Erythroblast (primary cell): ENCODE measurements at regions not wholly inside any gene's neighbourhood (a gene's known extent, or its start where the extent isn't known, plus 50 kb on each side); places are given as distances from the start of the nearest gene placed in this dataset.

Experiments used
- DNase-seq, 2 experiments: peaks; one replicate each; lab custom pipeline; 2025; lab: John Stamatoyannopoulos, UW
- GATA1 ChIP-seq: IDR thresholded peaks from 2 replicates; pipeline ENCODE4 v1.6.1; 2011; ENCODE audit warnings: low read depth, mild to moderate bottlenecking, control low read depth, low read length, moderate library complexity
- POLR2A ChIP-seq: IDR thresholded peaks from 2 replicates; pipeline ENCODE4 v1.6.1; 2011; ENCODE audit warnings: mild to moderate bottlenecking, low read length

DNA sequence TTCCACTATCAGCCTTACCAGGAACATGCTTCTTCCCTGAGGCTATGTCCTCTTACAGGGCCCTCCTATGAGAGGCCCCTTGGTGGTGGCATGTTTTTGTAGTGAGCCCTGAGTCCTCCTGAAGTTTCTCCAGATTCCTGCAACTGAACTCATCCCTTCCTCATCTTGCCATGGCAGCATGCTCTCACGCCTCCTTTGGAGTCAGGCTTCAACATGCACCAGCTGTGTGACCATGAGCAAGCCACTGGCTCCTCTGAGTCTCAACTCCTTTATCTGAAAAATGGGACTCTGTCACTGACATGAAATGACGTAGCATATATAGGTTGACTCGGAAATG is 216.3 kb upstream of the TLE3 start:
- no peak for DNase-seq
- TF ChIP-seq GATA1 (no peak), POLR2A (no peak)

DNA sequence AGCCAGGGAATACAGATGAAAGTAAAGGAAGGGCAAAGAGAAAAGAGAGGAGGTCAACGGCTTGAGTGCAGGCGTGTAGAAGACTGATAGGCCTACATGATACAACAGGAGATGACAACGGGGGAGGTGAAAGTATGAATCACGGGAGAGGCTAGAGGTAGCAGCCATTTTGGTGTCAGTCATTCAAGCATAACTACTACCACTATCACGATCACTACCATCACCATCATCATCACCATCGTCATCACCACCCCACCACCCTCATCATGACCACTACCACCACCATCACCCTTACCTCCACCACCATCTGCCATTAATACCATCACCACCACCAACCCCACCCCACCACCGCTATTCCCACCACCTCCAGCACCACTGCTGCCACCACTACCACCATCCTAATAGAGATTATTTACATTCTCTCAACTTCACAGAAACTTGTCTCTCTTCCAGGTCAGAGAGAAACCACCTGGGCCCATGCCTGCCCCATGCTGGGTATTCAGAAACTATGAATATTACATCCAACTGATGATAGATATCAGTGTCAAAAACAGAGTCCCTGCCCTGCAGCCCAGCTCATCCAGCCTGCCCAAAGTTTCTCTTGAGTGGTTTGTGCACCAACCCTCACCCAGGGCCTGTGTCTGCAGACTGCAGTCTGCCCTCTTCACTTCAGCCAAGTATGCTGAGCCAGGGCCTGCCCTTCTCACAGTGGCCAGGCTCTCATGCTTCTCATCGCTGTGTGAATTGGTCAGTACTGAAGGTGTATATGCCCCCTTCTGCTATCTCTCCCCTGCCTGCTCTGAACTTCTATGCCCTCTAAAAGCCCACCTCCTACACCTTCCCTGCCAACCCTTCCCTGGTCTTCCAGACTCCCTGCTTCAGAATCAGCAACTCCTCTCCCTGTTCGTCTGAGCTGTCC is 215.6 kb upstream of the TLE3 start:
- DNase-seq: no peak
- TF ChIP-seq POLR2A (no peak), GATA1 (no peak)

DNA sequence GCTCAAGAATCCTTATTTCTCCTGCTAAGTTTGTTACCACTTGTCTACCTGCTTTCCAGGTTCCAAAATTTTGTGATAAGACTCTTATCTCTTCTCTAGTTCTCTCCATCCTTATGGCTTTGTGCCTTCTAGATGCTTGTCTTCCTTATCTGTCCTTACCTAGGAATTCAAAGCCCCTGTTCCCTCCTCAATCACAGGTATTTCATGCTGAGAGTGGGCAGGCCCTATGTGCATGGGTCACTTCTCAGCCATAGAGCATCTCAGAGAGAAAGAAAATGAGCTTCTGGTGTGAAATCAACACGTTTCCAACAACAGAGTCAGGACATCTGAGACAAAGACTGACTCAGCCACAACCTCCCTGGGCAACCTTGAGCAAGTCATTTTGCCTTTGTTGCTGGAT is 214.1 kb upstream of the TLE3 start:
- no peak for TF ChIP-seq POLR2A
- no peak for TF ChIP-seq GATA1
- no peak for DNase-seq

DNA sequence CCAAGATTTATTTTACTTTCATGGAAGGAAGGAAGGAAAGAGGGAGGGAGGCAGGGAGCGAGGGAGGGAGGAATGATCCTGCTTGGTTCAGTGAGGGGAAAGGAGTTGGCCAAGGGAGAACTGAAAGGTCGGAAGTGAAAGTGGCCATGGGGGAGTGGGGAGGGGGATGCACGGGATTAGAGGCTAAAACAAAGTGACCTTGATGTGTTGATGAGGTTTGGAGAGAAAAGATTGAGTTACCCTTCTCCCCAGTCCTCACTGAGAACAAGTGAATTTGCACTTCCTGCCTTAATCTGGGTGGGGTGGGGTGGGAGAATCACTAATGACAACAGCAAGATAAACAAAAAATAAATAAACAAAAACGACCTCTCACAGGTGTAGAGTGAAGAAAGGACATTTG is 212.0 kb upstream of the TLE3 start:
- TF ChIP-seq GATA1 (no peak), POLR2A (no peak)
- no peak for DNase-seq

DNA sequence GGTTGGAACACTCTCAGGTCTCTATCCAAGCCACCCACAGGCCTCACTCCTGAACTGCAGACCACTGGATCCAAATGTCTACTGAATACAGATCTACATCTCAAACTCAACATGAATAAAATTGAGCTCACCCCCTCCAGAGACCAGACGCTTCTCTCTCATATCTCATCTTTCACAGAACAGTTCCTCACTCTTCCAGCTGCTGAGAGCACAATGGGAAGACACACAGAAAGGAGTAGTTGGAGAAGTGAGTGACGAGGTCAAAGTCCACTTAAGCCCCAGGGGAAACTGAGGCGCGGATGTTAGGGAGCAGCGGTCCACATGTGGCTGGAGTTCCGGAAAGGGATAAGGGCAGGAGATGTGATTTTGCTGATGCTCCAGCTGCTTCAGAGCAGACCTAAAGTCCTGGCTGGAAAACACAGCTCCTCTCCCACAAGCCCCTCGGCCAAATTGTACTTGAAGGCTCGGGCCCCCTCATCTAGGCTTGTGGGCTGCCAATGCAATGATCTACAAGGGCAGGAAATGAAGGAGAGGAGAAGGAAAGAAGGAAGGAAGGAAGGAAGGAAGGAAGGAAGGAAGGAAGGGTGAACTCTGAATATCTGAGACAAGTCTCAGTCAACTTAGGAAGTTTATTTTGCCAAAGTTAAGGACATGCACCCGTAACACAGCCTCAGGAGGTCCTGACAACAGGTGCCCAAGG is 211.2 kb upstream of the TLE3 start:
- no peak for TF ChIP-seq GATA1
- TF ChIP-seq POLR2A: no peak
- DNase-seq: no peak

DNA sequence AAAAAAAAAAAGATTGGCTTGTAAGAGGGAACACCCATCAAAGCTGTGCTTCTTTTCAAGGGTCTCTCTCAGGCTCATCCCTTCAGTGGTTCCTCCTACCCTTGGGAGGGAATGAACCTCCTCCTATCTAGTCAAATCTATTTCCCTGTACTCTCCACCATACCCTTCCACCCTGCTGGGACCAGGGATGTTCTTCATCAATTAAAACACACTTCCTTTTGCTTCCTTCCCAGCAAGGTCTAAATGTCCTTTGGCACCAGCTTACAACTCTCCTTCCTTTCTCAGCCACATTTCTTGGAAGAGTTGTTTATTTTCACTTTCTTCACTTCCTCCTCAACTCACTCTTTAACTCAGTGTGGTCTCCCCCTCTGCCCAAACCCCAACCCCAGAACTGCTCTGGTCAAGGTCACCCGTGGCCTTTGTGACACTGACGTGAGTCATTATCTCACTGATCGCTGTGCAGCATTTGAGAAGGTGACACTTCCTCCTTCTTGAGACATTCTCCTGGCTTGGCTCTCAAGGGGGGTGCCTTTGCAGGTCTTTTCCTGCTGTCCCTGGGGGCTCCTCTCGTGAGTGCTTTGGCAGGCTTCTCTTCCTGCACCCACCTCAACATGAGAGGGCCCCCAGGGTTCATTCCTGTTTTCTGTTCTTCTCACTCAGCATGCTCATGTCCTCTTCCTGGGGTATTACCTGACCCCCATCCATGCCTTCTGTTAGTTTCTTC is 210.5 kb upstream of the TLE3 start:
- DNase-seq: no peak
- TF ChIP-seq GATA1 (no peak), POLR2A (no peak)

DNA sequence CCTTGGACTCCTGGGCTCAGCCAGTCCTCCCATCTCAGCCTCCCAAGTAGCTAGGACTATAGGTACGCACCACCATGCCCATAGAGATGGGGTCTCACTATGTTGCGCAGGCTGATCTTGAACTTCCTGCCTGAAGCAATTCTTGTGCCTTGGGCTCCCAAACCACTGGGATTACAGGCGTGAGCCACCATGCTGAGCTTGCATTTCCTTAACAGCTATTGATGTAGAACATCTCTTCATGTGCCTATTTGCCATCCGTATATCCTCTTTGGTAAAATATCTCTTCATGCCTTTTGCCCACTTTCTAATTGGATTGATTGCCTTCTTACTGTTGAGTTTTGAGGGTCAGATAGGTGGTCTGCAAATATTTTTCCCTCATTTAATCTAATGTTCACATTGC is 208.9 kb upstream of the TLE3 start:
- TF ChIP-seq GATA1 (no peak), POLR2A (no peak)
- DNase-seq: no peak

DNA sequence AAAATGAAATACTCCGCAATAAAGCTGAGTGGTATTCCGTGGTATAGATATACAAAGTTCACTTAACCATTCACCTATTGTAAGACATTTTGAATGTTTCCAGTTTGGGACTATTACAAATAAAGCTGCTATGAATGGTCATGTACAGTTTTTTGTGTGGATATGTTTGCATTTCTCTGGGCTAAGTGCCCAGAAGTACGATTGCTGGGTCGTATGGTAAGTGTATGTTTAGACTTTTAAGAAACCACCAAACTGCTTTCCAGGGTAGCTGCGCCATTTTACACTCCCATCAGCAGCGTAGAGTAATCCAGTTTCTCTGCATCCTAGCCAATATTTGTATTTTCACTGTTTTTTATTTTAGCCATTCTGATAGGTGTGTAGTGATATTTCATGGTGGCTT is 208.4 kb upstream of the TLE3 start:
- TF ChIP-seq POLR2A (no peak), GATA1 (no peak)
- no peak for DNase-seq

DNA sequence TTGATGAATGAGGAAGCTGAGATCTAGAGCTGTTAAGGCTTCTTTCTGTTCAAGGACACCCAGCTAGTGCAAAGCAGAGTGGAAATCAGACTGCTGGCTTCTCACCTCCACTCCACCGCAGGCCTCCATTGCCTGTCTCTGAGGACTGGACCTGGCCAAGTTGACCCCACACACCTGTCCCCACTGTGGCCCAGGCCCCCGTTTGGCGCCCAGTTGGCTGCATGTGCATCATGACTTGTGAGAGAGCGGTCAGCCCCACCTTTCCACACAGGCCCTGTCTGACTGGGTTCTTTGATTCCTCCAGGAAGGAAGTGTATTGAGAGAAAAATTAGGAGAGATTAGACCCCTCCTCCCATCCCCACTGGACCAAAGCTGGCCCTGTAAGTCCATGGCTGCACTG is 206.3 kb upstream of the TLE3 start:
- TF ChIP-seq POLR2A (no peak), GATA1 (no peak)
- DNase-seq: no peak

DNA sequence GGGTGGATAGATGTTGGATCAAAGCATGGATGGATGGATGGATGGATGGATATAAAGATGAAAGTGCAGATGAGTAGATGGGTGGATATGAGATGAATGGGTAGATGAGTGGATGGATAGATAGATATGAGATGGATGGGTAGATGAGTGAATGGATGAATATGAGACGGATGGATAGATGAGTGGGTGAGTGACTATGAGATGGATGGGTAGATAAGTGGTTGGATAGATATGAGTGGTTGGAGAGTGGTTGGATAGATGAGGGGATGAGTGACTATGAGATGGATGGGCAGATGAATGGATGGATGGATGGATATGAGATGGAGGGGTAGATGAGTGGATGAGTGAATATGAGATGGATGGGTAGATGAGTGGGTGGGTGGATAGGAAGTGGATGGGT is 204.6 kb upstream of the TLE3 start:
- DNase-seq: no peak
- TF ChIP-seq POLR2A: no peak
- no peak for TF ChIP-seq GATA1

DNA sequence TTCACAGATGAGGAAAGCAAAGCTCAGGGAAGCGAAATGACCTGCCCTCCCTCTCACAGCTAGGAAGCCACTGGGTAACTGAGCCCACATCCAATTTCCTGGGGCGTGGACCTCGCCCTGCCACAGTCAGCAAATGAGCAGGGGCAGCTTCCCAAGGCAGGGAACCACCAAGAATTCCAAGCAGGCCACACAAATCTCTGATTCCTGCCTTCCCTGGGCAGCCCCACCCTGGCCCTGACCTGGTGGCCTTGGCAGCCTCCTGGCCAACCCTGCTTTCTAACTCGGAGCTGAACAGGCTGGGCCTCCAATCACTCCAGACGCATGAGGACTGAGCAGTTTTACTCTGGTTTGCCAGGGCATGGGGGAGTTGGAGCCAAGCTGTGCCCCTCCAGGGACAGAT is 203.7 kb upstream of the TLE3 start:
- TF ChIP-seq POLR2A (no peak), GATA1 (no peak)
- DNase-seq: no peak

DNA sequence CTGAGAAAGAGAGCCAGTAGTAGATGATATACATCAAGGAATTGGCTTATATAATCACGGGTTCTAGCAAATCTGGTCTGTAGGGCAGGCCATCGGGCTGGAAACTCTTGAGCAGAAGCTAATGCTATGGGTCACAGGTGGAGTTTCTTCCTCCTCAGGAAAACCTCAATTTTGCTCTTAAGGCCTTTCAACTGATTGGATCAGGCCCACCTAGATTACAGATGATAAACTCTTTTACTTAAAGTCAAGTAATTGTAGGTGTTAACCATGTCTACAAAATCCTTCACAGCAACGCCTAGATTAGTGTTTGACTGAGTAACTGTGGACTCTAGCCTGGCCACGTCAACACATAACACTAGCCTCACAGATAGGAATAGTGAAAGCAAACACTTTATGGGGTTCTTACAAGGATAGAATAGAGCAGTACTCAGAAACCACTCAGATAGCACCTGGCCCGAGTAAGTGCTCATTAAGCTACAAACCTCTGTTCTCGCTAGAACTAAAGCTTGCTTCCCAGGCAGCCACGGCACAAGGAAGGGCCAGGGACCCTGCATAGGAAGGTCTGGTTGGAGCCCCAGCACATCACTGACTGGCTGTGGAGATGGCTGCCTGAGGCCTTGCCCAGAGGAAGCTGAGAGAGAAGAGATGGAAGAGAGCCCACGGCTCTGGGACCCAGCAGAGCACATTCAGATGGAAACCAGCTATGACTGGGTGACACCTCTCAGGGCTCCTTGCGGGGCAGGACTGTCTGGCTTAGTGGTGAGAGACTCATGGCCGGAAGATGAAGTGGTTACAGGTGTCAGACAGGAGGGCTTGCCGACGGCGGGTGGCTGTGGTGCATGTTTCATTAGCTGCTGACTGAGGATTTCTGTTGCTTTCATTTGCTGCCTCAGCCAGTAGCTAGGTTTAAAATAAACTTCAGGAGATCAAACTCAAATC is 202.5 kb upstream of the TLE3 start:
- TF ChIP-seq POLR2A (no peak), GATA1 (no peak)
- no peak for DNase-seq
